SK-N-MC (cell line): ENCODE measurements at regions not wholly inside any gene's neighbourhood (a gene's known extent, or its start where the extent isn't known, plus 50 kb on each side); places are given as distances from the start of the nearest gene placed in this dataset.

Experiments used
- DNase-seq: peaks from one replicate; pipeline ENCODE4 v3.0.0-alpha.2; 2011; ENCODE audit warnings: low read depth, low spot score
- H3K27ac ChIP-seq: fragments of 200-600 bp; sonication (generic); 2 replicates; pipeline ENCODE4 v1.5.1; 2016; ENCODE audit warnings: mixed run types
- H3K36me3 ChIP-seq: fragments of 200-600 bp; sonication (generic); 2 replicates; pipeline ENCODE4 v1.6.1; 2017; ENCODE audit warnings: antibody characterized with exemption, low read length, mixed read lengths; ENCODE audit not compliant: insufficient read depth
- H3K4me3 ChIP-seq: fragments of 200-600 bp; sonication (generic); 2 replicates; pipeline ENCODE4 v1.5.1; 2016
- H3K9ac ChIP-seq: fragments of 200-600 bp; sonication (generic); 2 replicates; pipeline ENCODE4 v1.8.0; 2017; ENCODE audit warnings: mixed run types, mixed read lengths; ENCODE audit not compliant: insufficient read length
- H3K9me3 ChIP-seq: fragments of 200-600 bp; sonication (generic); 2 replicates; pipeline ENCODE4 v1.6.1; 2017; ENCODE audit warnings: low read depth, mild to moderate bottlenecking, antibody characterized with exemption, low read length, moderate library complexity, mixed read lengths
- EZH2 ChIP-seq: fragments of 200-600 bp; sonication (generic); IDR thresholded peaks from one replicate; pipeline ENCODE4 v1.6.1; 2017; ENCODE audit warnings: antibody characterized with exemption
- FOXP2 ChIP-seq: optimal IDR thresholded peaks from 2 replicates; pipeline ENCODE3; 2011; ENCODE audit warnings: mild to moderate bottlenecking, moderate library complexity; ENCODE audit not compliant: insufficient read depth; ENCODE audit errors: extremely low read length, control extremely low read depth
- POLR2AphosphoS5 ChIP-seq: IDR thresholded peaks from 2 replicates; pipeline ENCODE4 v1.6.1; 2012; ENCODE audit warnings: mild to moderate bottlenecking, low read depth, low read length, borderline replicate concordance

DNA sequence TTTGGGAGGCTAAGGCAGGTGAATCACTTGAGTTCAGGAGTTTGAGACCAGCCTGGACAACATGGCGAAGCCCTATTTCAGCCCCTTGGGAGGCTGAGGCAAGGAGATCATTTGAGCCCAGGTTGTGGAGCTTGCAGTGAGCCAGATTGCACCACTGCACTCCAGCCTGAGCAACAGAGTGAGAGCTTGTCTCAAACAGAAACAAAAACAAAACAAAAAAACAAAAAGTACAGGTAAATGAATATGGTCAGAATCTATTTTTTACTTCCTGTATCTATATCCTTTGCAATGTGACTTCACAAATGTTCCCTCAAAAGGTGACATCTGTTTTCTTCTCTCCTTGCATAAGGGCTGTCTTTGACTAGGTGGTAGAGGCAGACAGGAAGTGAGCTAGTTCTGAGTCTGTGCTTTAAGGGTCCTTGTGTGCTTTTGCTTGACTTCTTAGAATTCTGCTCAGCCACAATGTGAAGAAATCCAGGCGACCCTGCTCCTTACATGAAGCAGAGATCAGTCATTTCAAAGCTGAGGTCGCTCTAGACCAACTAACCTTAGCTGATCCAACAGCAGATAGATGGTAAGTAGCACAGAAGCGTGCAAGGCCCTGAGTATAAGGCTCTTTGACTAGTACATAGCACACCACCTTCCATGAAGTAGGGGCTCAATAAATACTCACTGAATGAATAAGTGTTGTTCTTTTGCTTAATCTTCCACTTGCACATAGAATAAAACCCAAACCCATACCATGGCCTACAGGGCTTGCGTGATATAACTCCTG lies 423.2 kb upstream of the PCDH15 start:
- no peak for TF ChIP-seq POLR2AphosphoS5
- no peak for TF ChIP-seq EZH2
- no peak for TF ChIP-seq FOXP2
- Histone ChIP-seq H3K36me3 (no peaks in the 10 kb centered on the region), H3K9me3 (no peaks in the 10 kb centered on the region), H3K9ac (no peak overlapping the region), H3K4me3 (no peak overlapping the region), H3K27ac (no peak overlapping the region)
- DNase-seq: no peak

GRCh38 chr10:55223352-55223751 lies 422.3 kb upstream of the PCDH15 start:
- Histone ChIP-seq H3K9ac (no peak overlapping the region), H3K4me3 (no peak overlapping the region), H3K27ac (no peak overlapping the region), H3K9me3 (no peaks in the 10 kb centered on the region), H3K36me3 (no peaks in the 10 kb centered on the region)
- TF ChIP-seq EZH2: no peak
- TF ChIP-seq FOXP2: no peak
- TF ChIP-seq POLR2AphosphoS5: no peak
- DNase-seq: no peak

DNA sequence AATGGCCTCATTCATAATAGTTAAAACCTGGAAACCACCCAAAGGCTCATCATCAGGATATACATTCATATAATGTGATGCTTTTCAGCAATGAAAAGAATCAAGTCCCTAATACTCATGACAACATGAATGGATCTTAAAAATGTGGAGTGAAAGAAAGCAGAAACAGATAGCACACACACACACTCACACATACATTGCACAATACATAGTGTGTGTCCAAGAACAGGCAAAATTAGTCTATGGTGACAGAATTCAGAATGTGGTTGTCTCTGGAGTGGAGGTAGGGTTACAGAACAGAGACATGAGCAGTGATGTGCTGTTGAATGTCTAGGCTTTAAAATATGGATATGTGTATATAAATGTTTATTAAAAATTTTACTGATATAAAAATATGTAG lies 419.9 kb upstream of the PCDH15 start:
- H3K9me3 ChIP-seq: no peaks in the 10 kb centered on the region
- H3K36me3 ChIP-seq: no peaks in the 10 kb centered on the region
- no peak for DNase-seq
- H3K9ac ChIP-seq: no peak overlapping the region
- no peak overlapping the region for H3K27ac ChIP-seq
- H3K4me3 ChIP-seq: no peak overlapping the region
- TF ChIP-seq FOXP2 (no peak), EZH2 (no peak), POLR2AphosphoS5 (no peak)

DNA sequence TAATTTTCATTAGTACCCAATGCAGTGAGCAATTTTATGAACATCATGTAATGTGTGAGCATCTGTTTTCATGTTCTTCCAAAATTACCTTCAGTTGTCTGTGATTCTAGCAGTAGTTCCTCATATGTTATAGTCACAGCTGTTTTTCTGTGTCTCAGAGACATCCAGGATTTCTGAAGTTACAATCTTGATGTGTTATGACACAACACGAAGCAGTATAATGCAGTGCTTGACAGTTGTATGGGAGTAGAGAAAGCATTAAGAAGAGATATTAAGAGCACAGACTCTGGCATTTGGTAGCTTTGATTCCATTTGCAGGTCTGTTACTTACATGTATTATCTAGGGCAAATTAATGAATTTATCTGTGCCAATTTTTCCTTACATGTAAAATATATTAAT lies 414.7 kb upstream of the PCDH15 start:
- Histone ChIP-seq H3K9me3 (no peaks in the 10 kb centered on the region), H3K36me3 (no peaks in the 10 kb centered on the region), H3K4me3 (no peak overlapping the region), H3K27ac (no peak overlapping the region), H3K9ac (no peak overlapping the region)
- DNase-seq: no peak
- no peak for TF ChIP-seq EZH2
- no peak for TF ChIP-seq POLR2AphosphoS5
- TF ChIP-seq FOXP2: no peak

- H3K9me3 ChIP-seq: no peaks in the 10 kb centered on the region
- TF ChIP-seq POLR2AphosphoS5 (no peak), EZH2 (no peak), FOXP2 (no peak)
- no peak for DNase-seq
These were observed 413.6 kb upstream of the PCDH15 start for GRCh38 chr10:55214608-55215007.

GRCh38 chr10:55212051-55212450 lies 411.0 kb upstream of the PCDH15 start:
- H3K4me3 ChIP-seq: no peak overlapping the region
- no peaks in the 10 kb centered on the region for H3K36me3 ChIP-seq
- H3K9me3 ChIP-seq: no peaks in the 10 kb centered on the region
- TF ChIP-seq FOXP2 (no peak), EZH2 (no peak), POLR2AphosphoS5 (no peak)
- H3K27ac ChIP-seq: no peak overlapping the region
- H3K9ac ChIP-seq: no peak overlapping the region
- no peak for DNase-seq

More at GRCh38 chr10:55214608-55215007, 413.6 kb upstream of the PCDH15 start:
- H3K9ac ChIP-seq: no peak overlapping the region
- no peak overlapping the region for H3K4me3 ChIP-seq
- H3K27ac ChIP-seq: no peak overlapping the region
- H3K36me3 ChIP-seq: no peaks in the 10 kb centered on the region

- TF ChIP-seq FOXP2 (no peak), POLR2AphosphoS5 (no peak), EZH2 (no peak)
- no peak overlapping the region for H3K4me3 ChIP-seq
- H3K36me3 ChIP-seq: no peaks in the 10 kb centered on the region
- no peak overlapping the region for H3K9ac ChIP-seq
- DNase-seq: no peak
- no peaks in the 10 kb centered on the region for H3K9me3 ChIP-seq
- no peak overlapping the region for H3K27ac ChIP-seq
These were observed 402.8 kb upstream of the PCDH15 start for GRCh38 chr10:55203874-55204273.

GRCh38 chr10:55203319-55203718 lies 402.3 kb upstream of the PCDH15 start:
- no peak for TF ChIP-seq POLR2AphosphoS5
- TF ChIP-seq EZH2: no peak
- TF ChIP-seq FOXP2: no peak
- H3K36me3 ChIP-seq: no peaks in the 10 kb centered on the region
- no peak overlapping the region for H3K9ac ChIP-seq
- H3K9me3 ChIP-seq: no peaks in the 10 kb centered on the region
- no peak overlapping the region for H3K27ac ChIP-seq
- DNase-seq: no peak
- no peak overlapping the region for H3K4me3 ChIP-seq

DNA sequence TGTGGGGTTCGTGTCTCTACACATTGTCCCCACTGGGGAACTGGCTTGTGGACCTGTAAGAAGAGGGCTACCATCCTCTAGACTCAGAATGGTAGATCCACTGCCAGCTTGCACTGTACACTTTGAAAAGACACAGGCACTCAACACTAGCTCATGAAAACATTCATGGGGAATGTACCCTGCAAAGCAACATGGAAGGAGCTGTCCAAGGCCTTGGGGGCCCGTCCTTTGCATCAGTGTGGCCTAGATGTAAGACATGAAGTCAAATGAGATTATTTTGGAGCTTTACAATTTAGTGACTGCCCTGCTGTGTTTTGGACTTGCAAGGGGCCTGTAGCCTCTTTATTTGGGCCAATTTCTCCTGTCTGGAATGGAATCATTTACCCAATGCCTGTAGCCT lies 399.0 kb upstream of the PCDH15 start:
- no peak for TF ChIP-seq EZH2
- TF ChIP-seq FOXP2: no peak
- TF ChIP-seq POLR2AphosphoS5: no peak
- DNase-seq: no peak
- Histone ChIP-seq H3K9me3 (no peaks in the 10 kb centered on the region), H3K27ac (no peak overlapping the region), H3K4me3 (no peak overlapping the region), H3K36me3 (no peaks in the 10 kb centered on the region), H3K9ac (no peak overlapping the region)
